ENCODE measurements at regions not wholly inside any gene's neighbourhood (a gene's known extent, or its start where the extent isn't known, plus 50 kb on each side); places are given as distances from the start of the nearest gene placed in this dataset.
A peak's percentile ranks its signal among the peaks of the same experiment; 100 is the strongest.

DNA sequence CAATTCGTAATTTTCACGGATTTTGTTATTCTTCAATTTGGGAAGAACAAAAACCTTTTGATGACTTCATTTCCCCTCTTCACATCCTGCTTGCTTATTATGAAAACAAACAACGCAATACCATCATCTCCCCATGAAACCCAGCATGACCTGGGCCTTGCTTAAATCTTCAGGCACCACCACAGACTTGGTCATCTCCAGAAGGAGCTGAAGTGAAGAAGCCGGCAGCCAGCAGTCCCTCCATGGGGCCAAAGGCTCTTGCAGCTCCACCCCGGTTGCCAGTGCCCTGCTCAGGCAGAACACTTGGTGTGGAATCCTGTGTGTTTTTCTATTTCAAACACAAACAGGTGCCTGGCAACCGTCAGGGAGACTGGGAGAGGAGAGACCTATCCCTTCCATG is 982.9 kb upstream of the TMEM132C start:
- peaks cover 43% of the 10 kb centered on the region for H3K4me1 Mint-ChIP-seq (ENCODE audit: low read depth)
- TF ChIP-seq, protein P1, sequence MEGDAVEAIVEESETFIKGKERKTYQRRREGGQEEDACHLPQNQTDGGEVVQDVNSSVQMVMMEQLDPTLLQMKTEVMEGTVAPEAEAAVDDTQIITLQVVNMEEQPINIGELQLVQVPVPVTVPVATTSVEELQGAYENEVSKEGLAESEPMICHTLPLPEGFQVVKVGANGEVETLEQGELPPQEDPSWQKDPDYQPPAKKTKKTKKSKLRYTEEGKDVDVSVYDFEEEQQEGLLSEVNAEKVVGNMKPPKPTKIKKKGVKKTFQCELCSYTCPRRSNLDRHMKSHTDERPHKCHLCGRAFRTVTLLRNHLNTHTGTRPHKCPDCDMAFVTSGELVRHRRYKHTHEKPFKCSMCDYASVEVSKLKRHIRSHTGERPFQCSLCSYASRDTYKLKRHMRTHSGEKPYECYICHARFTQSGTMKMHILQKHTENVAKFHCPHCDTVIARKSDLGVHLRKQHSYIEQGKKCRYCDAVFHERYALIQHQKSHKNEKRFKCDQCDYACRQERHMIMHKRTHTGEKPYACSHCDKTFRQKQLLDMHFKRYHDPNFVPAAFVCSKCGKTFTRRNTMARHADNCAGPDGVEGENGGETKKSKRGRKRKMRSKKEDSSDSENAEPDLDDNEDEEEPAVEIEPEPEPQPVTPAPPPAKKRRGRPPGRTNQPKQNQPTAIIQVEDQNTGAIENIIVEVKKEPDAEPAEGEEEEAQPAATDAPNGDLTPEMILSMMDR (IDR thresholded peaks at IDR 0.05): no peak
- peak overlapping the region; percentile 97 for H3K27ac Mint-ChIP-seq
- DNase-seq: no peak
- H3K36me3 Mint-ChIP-seq (ENCODE audit: low read depth): no peaks in the 10 kb centered on the region; the same call in 1 of the 2 replicates
- H3K9me3 Mint-ChIP-seq: no peaks in the 10 kb centered on the region
- no peaks in the 10 kb centered on the region; the same call in 1 of the 2 replicates for H3K27me3 Mint-ChIP-seq (ENCODE audit: insufficient read depth)
- H3K4me3 Mint-ChIP-seq: no peak overlapping the region

GRCh38 chr12:127284870-127285431 is 982.0 kb upstream of the TMEM132C start:
- Mint-ChIP-seq H3K36me3 (ENCODE audit: low read depth) (no peaks in the 10 kb centered on the region; the same call in 1 of the 2 replicates), H3K9me3 (no peaks in the 10 kb centered on the region), H3K4me3 (peak overlapping the region; percentile 54), H3K27me3 (ENCODE audit: insufficient read depth) (no peaks in the 10 kb centered on the region; the same call in 1 of the 2 replicates), H3K27ac (peak overlapping the region; percentile 97), H3K4me1 (ENCODE audit: low read depth) (peaks cover 38% of the 10 kb centered on the region)
- TF ChIP-seq, protein P1 (IDR thresholded peaks at IDR 0.05): no peak
- DNase-seq: peak; percentile 96

DNA sequence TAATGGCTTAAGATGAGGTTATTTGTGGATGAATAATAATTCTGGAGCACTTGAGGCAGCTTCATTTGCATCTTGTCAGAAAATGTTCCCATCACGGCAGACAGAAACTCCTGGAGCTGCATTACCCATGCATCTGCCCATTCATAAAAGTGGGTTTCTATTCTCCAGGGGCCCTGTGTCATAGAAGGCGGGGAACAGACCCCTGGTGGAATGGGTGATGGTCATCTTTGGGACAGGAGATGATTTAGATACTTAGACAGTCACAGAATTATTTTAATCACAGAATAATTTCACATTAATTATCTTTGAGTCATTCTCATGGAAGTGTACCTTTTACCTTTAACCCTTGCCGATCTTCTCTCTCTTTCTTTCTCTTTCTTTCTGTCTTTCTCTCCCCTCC is 980.7 kb upstream of the TMEM132C start:
- H3K36me3 Mint-ChIP-seq (ENCODE audit: low read depth): no peaks in the 10 kb centered on the region; the same call in 1 of the 2 replicates
- TF ChIP-seq, protein P1 (IDR thresholded peaks at IDR 0.05): no peak
- H3K9me3 Mint-ChIP-seq: no peaks in the 10 kb centered on the region
- H3K27me3 Mint-ChIP-seq (ENCODE audit: insufficient read depth): no peaks in the 10 kb centered on the region
- peak overlapping the region; percentile 97 for H3K27ac Mint-ChIP-seq
- peaks cover 43% of the 10 kb centered on the region for H3K4me1 Mint-ChIP-seq (ENCODE audit: low read depth)
- H3K4me3 Mint-ChIP-seq: no peak overlapping the region
- no peak for DNase-seq

DNA sequence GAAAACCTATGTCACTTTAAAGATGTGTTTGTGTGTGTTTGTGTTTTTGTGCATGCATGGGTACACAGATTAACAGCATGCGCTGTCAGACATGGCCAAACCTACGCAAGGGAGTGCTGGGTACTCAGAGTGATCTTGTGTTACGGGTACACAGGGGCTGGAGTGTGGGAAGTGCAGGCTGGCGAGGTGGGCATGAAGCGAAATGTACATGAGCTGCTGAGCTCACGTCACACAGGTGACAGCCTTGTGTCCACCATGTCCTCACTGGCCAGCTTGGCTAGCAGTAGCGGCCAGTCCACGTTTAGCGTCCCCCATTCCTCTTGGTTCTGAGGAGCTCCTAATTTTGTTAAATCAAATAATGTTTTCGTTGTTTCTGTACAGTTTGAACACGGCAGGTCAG is 979.7 kb upstream of the TMEM132C start:
- Mint-ChIP-seq H3K4me3 (no peak overlapping the region), H3K36me3 (ENCODE audit: low read depth) (no peaks in the 10 kb centered on the region; the same call in 1 of the 2 replicates), H3K27ac (no peak overlapping the region), H3K9me3 (no peaks in the 10 kb centered on the region), H3K4me1 (ENCODE audit: low read depth) (peaks cover 43% of the 10 kb centered on the region), H3K27me3 (ENCODE audit: insufficient read depth) (no peaks in the 10 kb centered on the region)
- TF ChIP-seq, protein P1 (IDR thresholded peaks at IDR 0.05): no peak
- no peak for DNase-seq

DNA sequence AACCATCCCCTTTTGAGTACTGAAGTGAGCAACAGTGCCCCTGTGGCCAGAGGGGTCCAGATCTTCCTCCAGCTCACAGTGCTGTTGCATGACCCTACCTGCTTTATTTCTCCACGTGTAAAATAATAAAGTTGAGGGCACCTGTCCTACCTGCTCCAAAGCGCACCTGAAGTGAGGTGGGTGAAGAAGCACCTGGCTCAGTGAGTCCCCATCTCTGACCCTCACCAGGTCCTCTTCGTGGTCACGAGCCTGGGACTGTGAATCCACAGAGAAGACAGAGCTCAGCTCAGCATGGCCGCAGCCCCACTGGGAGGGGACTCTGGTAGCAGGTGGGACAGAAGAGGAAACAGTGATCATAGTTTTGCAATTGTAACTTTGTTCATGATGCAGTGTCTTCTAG is 976.7 kb upstream of the TMEM132C start:
- no peak for DNase-seq
- Mint-ChIP-seq H3K27ac (no peak overlapping the region), H3K9me3 (no peaks in the 10 kb centered on the region), H3K36me3 (ENCODE audit: low read depth) (no peaks in the 10 kb centered on the region; the same call in 1 of the 2 replicates), H3K4me1 (ENCODE audit: low read depth) (peaks cover 32% of the 10 kb centered on the region), H3K27me3 (ENCODE audit: insufficient read depth) (no peaks in the 10 kb centered on the region), H3K4me3 (no peak overlapping the region)
- TF ChIP-seq, protein P1 (IDR thresholded peaks at IDR 0.05): no peak
